ENCODE measurements at regions not wholly inside any gene's neighbourhood (a gene's known extent, or its start where the extent isn't known, plus 50 kb on each side); places are given as distances from the start of the nearest gene placed in this dataset.
"Not testable (repeated sequence)": the region's sequence is repeated elsewhere in the genome, so short reads cannot be mapped to it uniquely, and the experiment has no call there.

DNA sequence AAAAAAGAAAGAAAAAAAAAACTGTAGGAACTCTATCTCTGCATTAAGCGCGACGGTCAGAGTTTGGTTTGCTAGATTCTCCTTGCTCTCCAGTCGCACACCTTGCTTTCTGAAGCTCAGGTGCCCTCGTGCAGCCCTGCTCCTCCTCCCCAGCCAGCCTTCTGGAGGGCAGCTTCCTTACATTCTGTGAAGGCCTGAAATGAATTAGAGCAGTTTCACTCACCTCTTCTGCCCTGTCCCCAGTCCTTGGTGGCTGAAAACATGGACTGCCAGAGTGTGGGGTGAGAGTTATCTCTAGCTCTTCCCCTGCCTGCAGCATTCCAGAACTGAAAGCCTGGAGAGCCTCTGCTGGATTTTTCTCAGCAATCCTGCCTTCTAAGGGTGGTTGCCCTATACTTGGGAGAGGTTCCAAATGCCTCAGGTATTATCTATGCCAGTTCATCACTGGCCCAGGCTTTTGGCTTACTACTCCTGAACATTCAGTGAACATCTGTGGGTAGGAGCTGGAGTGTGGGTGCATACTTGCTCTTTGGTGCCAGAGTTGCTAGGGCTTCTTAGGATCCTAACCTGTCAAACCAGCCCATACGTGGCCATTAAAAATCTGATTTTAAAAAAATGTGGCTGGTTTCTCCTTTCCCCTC is 89.5 kb downstream of the SYT15 start:
- H3K4me1 ChIP-seq (ENCODE audit: control insufficient read depth, insufficient read depth, low read length); H3K4me3 ChIP-seq (ENCODE audit: low read depth in 2 of 2, low read length in 2 of 2); BruUV-seq (replicated peaks); CTCF ChIA-PET; in situ Hi-C loops (cut with HindIII; ENCODE audit: low pct_unique_long_range_greater_than_20kb, low sequenced_read_pairs); ATAC-seq; H3K9me3 ChIP-seq (ENCODE audit: control insufficient read depth, insufficient read depth, low read depth, low read length); H3K27me3 ChIP-seq (ENCODE audit: control insufficient read depth, insufficient read depth, low read length); H3K36me3 ChIP-seq (ENCODE audit: control insufficient read depth, insufficient read depth, low read length); DNase-seq (ENCODE audit: low read depth, low spot score); intact Hi-C loops (cut with micrococcal nuclease; ENCODE audit: unreplicated experiment); H3K27ac ChIP-seq (ENCODE audit: low read length); POLR2A ChIA-PET: not testable (repeated sequence)

- intact Hi-C loops (cut with micrococcal nuclease; ENCODE audit: unreplicated experiment); BruUV-seq (replicated peaks); in situ Hi-C loops (cut with HindIII; ENCODE audit: low pct_unique_long_range_greater_than_20kb, low sequenced_read_pairs); ATAC-seq; POLR2A ChIA-PET; DNase-seq (ENCODE audit: low read depth, low spot score); H3K9me3 ChIP-seq (ENCODE audit: control insufficient read depth, insufficient read depth, low read depth, low read length); CTCF ChIA-PET; H3K27ac ChIP-seq (ENCODE audit: low read length); H3K4me3 ChIP-seq (ENCODE audit: low read depth in 2 of 2, low read length in 2 of 2); H3K4me1 ChIP-seq (ENCODE audit: control insufficient read depth, insufficient read depth, low read length); H3K27me3 ChIP-seq (ENCODE audit: control insufficient read depth, insufficient read depth, low read length); H3K36me3 ChIP-seq (ENCODE audit: control insufficient read depth, insufficient read depth, low read length): not testable (repeated sequence)
Observed at GRCh38 chr10:46677836-46678435, 99.0 kb downstream of the SYT15 start.

- H3K9me3 ChIP-seq (ENCODE audit: control insufficient read depth, insufficient read depth, low read depth, low read length); intact Hi-C loops (cut with micrococcal nuclease; ENCODE audit: unreplicated experiment): not testable (repeated sequence)
Observed at GRCh38 chr10:46691397-46691796, 112.5 kb downstream of the SYT15 start.

GRCh38 chr10:46693218-46693617 is 114.3 kb downstream of the SYT15 start:
- intact Hi-C loops (cut with micrococcal nuclease; ENCODE audit: unreplicated experiment); H3K27me3 ChIP-seq (ENCODE audit: control insufficient read depth, insufficient read depth, low read length); H3K4me1 ChIP-seq (ENCODE audit: control insufficient read depth, insufficient read depth, low read length); H3K4me3 ChIP-seq (ENCODE audit: low read depth in 2 of 2, low read length in 2 of 2); BruUV-seq (replicated peaks); H3K36me3 ChIP-seq (ENCODE audit: control insufficient read depth, insufficient read depth, low read length); POLR2A ChIA-PET; DNase-seq (ENCODE audit: low read depth, low spot score); CTCF ChIA-PET; H3K9me3 ChIP-seq (ENCODE audit: control insufficient read depth, insufficient read depth, low read depth, low read length); in situ Hi-C loops (cut with HindIII; ENCODE audit: low pct_unique_long_range_greater_than_20kb, low sequenced_read_pairs); ATAC-seq; H3K27ac ChIP-seq (ENCODE audit: low read length): not testable (repeated sequence)
- peak; percentile 6; the same call in 1 of the 2 replicates for TF ChIP-seq CTCF (IDR thresholded peaks at IDR 0.05)

More at GRCh38 chr10:46691397-46691796, 112.5 kb downstream of the SYT15 start:
- H3K4me3 ChIP-seq (ENCODE audit: low read depth in 2 of 2, low read length in 2 of 2); in situ Hi-C loops (cut with HindIII; ENCODE audit: low pct_unique_long_range_greater_than_20kb, low sequenced_read_pairs); CTCF ChIA-PET; H3K4me1 ChIP-seq (ENCODE audit: control insufficient read depth, insufficient read depth, low read length); H3K36me3 ChIP-seq (ENCODE audit: control insufficient read depth, insufficient read depth, low read length); H3K27me3 ChIP-seq (ENCODE audit: control insufficient read depth, insufficient read depth, low read length); POLR2A ChIA-PET; BruUV-seq (replicated peaks); H3K27ac ChIP-seq (ENCODE audit: low read length); DNase-seq (ENCODE audit: low read depth, low spot score); ATAC-seq: not testable (repeated sequence)

- in situ Hi-C loops (cut with HindIII; ENCODE audit: low pct_unique_long_range_greater_than_20kb, low sequenced_read_pairs); ATAC-seq; CTCF ChIA-PET; H3K4me3 ChIP-seq (ENCODE audit: low read depth in 2 of 2, low read length in 2 of 2); H3K36me3 ChIP-seq (ENCODE audit: control insufficient read depth, insufficient read depth, low read length); H3K27ac ChIP-seq (ENCODE audit: low read length); H3K4me1 ChIP-seq (ENCODE audit: control insufficient read depth, insufficient read depth, low read length); POLR2A ChIA-PET; DNase-seq (ENCODE audit: low read depth, low spot score); intact Hi-C loops (cut with micrococcal nuclease; ENCODE audit: unreplicated experiment); H3K27me3 ChIP-seq (ENCODE audit: control insufficient read depth, insufficient read depth, low read length); BruUV-seq (replicated peaks); H3K9me3 ChIP-seq (ENCODE audit: control insufficient read depth, insufficient read depth, low read depth, low read length): not testable (repeated sequence)
Observed at GRCh38 chr10:46717264-46717663, 138.3 kb downstream of the SYT15 start.

GRCh38 chr10:46718014-46718413 is 139.1 kb downstream of the SYT15 start:
- ATAC-seq; CTCF ChIA-PET; POLR2A ChIA-PET; BruUV-seq (replicated peaks); H3K9me3 ChIP-seq (ENCODE audit: control insufficient read depth, insufficient read depth, low read depth, low read length); H3K27me3 ChIP-seq (ENCODE audit: control insufficient read depth, insufficient read depth, low read length); H3K4me3 ChIP-seq (ENCODE audit: low read depth in 2 of 2, low read length in 2 of 2); H3K36me3 ChIP-seq (ENCODE audit: control insufficient read depth, insufficient read depth, low read length); H3K27ac ChIP-seq (ENCODE audit: low read length); DNase-seq (ENCODE audit: low read depth, low spot score); H3K4me1 ChIP-seq (ENCODE audit: control insufficient read depth, insufficient read depth, low read length); in situ Hi-C loops (cut with HindIII; ENCODE audit: low pct_unique_long_range_greater_than_20kb, low sequenced_read_pairs); intact Hi-C loops (cut with micrococcal nuclease; ENCODE audit: unreplicated experiment): not testable (repeated sequence)

Data from Panc1 (cell line).